ENCODE measurements at regions not wholly inside any gene's neighbourhood (a gene's known extent, or its start where the extent isn't known, plus 50 kb on each side); places are given as distances from the start of the nearest gene placed in this dataset.

GRCh38 chr21:35199733-35200015, 150.6 kb upstream of the RUNX1 start:
- no peaks in the 10 kb centered on the region for H3K27me3 ChIP-seq (ENCODE audit: control insufficient read depth, insufficient read depth, low read length)
- intact Hi-C loops (cut with micrococcal nuclease; ENCODE audit: unreplicated experiment), result no loop called here
- no peaks in the 10 kb centered on the region for H3K4me1 ChIP-seq (ENCODE audit: control insufficient read depth, insufficient read depth, low read length)
- in situ Hi-C loops (cut with HindIII; ENCODE audit: low pct_unique_long_range_greater_than_20kb, low sequenced_read_pairs), result no loop called here
- no peaks in the 10 kb centered on the region for H3K9me3 ChIP-seq (ENCODE audit: control insufficient read depth, insufficient read depth, low read depth, low read length)
- ATAC-seq (no peak), DNase-seq (ENCODE audit: low read depth, low spot score) (no peak)
- ChIA-PET CTCF (no interaction called here), POLR2A (no interaction called here)
- H3K36me3 ChIP-seq (ENCODE audit: control insufficient read depth, insufficient read depth, low read length), result no peaks in the 10 kb centered on the region
- TF ChIP-seq, protein P1, sequence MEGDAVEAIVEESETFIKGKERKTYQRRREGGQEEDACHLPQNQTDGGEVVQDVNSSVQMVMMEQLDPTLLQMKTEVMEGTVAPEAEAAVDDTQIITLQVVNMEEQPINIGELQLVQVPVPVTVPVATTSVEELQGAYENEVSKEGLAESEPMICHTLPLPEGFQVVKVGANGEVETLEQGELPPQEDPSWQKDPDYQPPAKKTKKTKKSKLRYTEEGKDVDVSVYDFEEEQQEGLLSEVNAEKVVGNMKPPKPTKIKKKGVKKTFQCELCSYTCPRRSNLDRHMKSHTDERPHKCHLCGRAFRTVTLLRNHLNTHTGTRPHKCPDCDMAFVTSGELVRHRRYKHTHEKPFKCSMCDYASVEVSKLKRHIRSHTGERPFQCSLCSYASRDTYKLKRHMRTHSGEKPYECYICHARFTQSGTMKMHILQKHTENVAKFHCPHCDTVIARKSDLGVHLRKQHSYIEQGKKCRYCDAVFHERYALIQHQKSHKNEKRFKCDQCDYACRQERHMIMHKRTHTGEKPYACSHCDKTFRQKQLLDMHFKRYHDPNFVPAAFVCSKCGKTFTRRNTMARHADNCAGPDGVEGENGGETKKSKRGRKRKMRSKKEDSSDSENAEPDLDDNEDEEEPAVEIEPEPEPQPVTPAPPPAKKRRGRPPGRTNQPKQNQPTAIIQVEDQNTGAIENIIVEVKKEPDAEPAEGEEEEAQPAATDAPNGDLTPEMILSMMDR (IDR thresholded peaks at IDR 0.05), result no peak
- TF ChIP-seq TCF7L2 (IDR thresholded peaks at IDR 0.05; ENCODE audit: low read depth, low read length) (no peak), POLR2AphosphoS5 (IDR thresholded peaks at IDR 0.05; ENCODE audit: low read depth, low read length) (no peak), REST (IDR thresholded peaks at IDR 0.05; ENCODE audit: insufficient read depth in 1 of 2, low read depth in 2 of 2, low read length in 1 of 2) (no peak), SIN3A (IDR thresholded peaks at IDR 0.05; ENCODE audit: borderline replicate concordance, insufficient read depth, low read depth, low read length) (no peak)
- BruUV-seq (replicated peaks), result no TSS peak
- no peak overlapping the region for H3K27ac ChIP-seq (ENCODE audit: low read length)
- no peak overlapping the region for H3K4me3 ChIP-seq (ENCODE audit: low read depth in 2 of 2, low read length in 2 of 2)

DNA sequence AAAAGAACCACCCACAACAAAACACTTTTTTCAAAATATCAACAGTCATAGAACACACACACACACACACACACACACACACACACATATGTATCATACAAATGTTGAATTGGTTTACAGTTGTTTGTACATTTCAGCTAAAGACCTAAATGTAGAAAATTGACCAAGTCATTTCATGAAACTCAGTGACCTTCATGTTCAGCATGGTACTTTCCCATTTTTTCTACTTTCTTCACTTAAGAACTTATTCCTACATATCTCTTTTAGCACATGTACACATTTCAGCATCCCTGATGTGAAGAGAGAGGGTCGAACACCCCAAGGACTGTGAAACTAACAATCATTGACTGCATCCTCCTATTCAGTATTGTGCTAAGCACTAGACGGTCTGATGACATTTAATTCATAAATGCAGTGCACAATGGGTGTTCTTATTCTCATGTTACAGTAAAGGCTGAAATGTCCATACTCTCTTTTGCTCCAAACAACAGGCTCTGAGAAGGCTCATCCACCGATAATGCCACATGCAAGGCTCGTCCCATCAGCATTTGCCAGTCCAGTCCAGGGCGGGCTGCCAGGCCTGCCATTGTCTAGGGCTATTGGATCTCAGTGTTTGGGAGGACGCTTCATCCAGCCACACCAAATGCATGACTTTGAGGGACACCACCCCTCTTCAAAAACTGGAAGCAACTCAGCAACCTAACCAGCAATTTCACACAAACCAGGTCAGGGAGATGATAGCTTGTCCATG, 150.1 kb upstream of the RUNX1 start:
- no peaks in the 10 kb centered on the region for H3K4me1 ChIP-seq (ENCODE audit: control insufficient read depth, insufficient read depth, low read length)
- no peaks in the 10 kb centered on the region for H3K36me3 ChIP-seq (ENCODE audit: control insufficient read depth, insufficient read depth, low read length)
- H3K9me3 ChIP-seq (ENCODE audit: control insufficient read depth, insufficient read depth, low read depth, low read length), result no peaks in the 10 kb centered on the region
- no TSS peak for BruUV-seq (replicated peaks)
- intact Hi-C loops (cut with micrococcal nuclease; ENCODE audit: unreplicated experiment), result no loop called here
- DNase-seq (ENCODE audit: low read depth, low spot score), result no peak
- no peak overlapping the region for H3K27ac ChIP-seq (ENCODE audit: low read length)
- ChIA-PET POLR2A (interaction anchor here (0.7 kb wide), 1 partner anchor 60 kb away, joined by 4 read pairs; no protein-coding TSS in a partner anchor), CTCF (no interaction called here)
- no peak for TF ChIP-seq POLR2AphosphoS5 (IDR thresholded peaks at IDR 0.05; ENCODE audit: low read depth, low read length)
- TF ChIP-seq, protein P1 (IDR thresholded peaks at IDR 0.05), result no peak
- no peak for TF ChIP-seq TCF7L2 (IDR thresholded peaks at IDR 0.05; ENCODE audit: low read depth, low read length)
- TF ChIP-seq REST (IDR thresholded peaks at IDR 0.05; ENCODE audit: insufficient read depth in 1 of 2, low read depth in 2 of 2, low read length in 1 of 2), result no peak
- TF ChIP-seq SIN3A (IDR thresholded peaks at IDR 0.05; ENCODE audit: borderline replicate concordance, insufficient read depth, low read depth, low read length), result no peak
- no peak overlapping the region for H3K4me3 ChIP-seq (ENCODE audit: low read depth in 2 of 2, low read length in 2 of 2)
- H3K27me3 ChIP-seq (ENCODE audit: control insufficient read depth, insufficient read depth, low read length), result no peaks in the 10 kb centered on the region
- no peak for ATAC-seq
- in situ Hi-C loops (cut with HindIII; ENCODE audit: low pct_unique_long_range_greater_than_20kb, low sequenced_read_pairs), result no loop called here
